Right cardiac atrium (tissue), 5 donors: ENCODE measurements at regions not wholly inside any gene's neighbourhood (a gene's known extent, or its start where the extent isn't known, plus 50 kb on each side); places are given as distances from the start of the nearest gene placed in this dataset.
A peak's percentile ranks its signal among the peaks of the same experiment; 100 is the strongest.
"Not testable (repeated sequence)": the region's sequence is repeated elsewhere in the genome, so short reads cannot be mapped to it uniquely, and the experiment has no call there.

Experiments
- ATAC-seq, 2 donors: fragments of 200-7000 bp; cut with Tn5 transposase; one replicate each; pipeline versions ENCODE4 v1.8.0 to v1.9.1; 2020; ENCODE audit warnings: moderate library complexity in 2 of 2, mild to moderate bottlenecking in 1 of 2
- DNase-seq, 3 donors: peaks; one replicate each; pipeline ENCODE4 v3.0.0-alpha.2; 2020
- H3K27ac ChIP-seq: one replicate; pipeline ENCODE4 v1.5.1; 2013; ENCODE audit warnings: mild to moderate bottlenecking, low read length, control low read depth, moderate library complexity
- H3K27me3 ChIP-seq: one replicate; pipeline ENCODE4 v1.6.1; 2013; ENCODE audit not compliant: control insufficient read depth, insufficient read depth
- H3K4me1 ChIP-seq: one replicate; pipeline ENCODE4 v1.6.1; 2013; ENCODE audit warnings: low read length; ENCODE audit not compliant: control insufficient read depth, insufficient read depth
- H3K4me3 ChIP-seq: one replicate; pipeline ENCODE4 v1.5.1; 2013; ENCODE audit warnings: low read length, control low read depth
- H3K9me3 ChIP-seq: one replicate; pipeline ENCODE4 v1.6.1; 2013; ENCODE audit warnings: low read length; ENCODE audit not compliant: control insufficient read depth
- WGBS: extraction: QIAGEN DNeasy Blood & Tissue Kit; methylation state at CpG from one replicate; pipeline ENCODE4 v1.1.7; 2013; 5-methylcytosine and 5-hydroxymethylcytosine counted together
- intact Hi-C, 4 donors: fragments of 100-400 bp; cut with DNase I; formaldehyde crosslinking; loops; one replicate each; pipeline versions ENCODE4 v1.11.0 to v1.14.0; 2022 to 2023
- donor health status: healthy with polysubstance abuse.
- donor health status: DM: no; HTN: yes; CAD: no.
- donor health status: DM: no; HTN: no; CAD: no.
- donor health status: DM: no; HTN: yes; CAD: no; lungs with severe emphysema.
- donor health status: DM: yes; HTN: yes; CAD: no.

GRCh38 chr7:55673525-55673924, 101.2 kb upstream of the VOPP1 start:
- ATAC-seq, DNase-seq, H3K9me3 ChIP-seq, H3K4me1 ChIP-seq, H3K27me3 ChIP-seq, intact Hi-C loops, H3K27ac ChIP-seq, H3K4me3 ChIP-seq: not testable (repeated sequence)

- H3K27ac ChIP-seq, intact Hi-C loops, H3K4me3 ChIP-seq, H3K9me3 ChIP-seq, H3K27me3 ChIP-seq, ATAC-seq, H3K4me1 ChIP-seq, DNase-seq: not testable (repeated sequence)
- no CpG with 5 or more reads among the region's 1 CpG for WGBS
Measured at GRCh38 chr7:55672084-55672483, 99.8 kb upstream of the VOPP1 start.

- H3K4me3 ChIP-seq, result no peak overlapping the region
- no peaks in the 10 kb centered on the region for H3K4me1 ChIP-seq
- DNase-seq, result no peak
- no peak overlapping the region for H3K27ac ChIP-seq
- intact Hi-C loops, result no loop called here
- H3K9me3 ChIP-seq, result no peaks in the 10 kb centered on the region
- H3K27me3 ChIP-seq, result no peaks in the 10 kb centered on the region
- no peak for ATAC-seq
- 40% methylated on average over 4 of the region's 4 CpGs for WGBS
Measured at GRCh38 chr7:55657654-55658053, 85.4 kb upstream of the VOPP1 start.

GRCh38 chr7:55651057-55651456, 78.8 kb upstream of the VOPP1 start:
- Histone ChIP-seq H3K27me3 (no peaks in the 10 kb centered on the region), H3K9me3 (no peaks in the 10 kb centered on the region), H3K4me3 (no peak overlapping the region), H3K27ac (no peak overlapping the region), H3K4me1 (no peaks in the 10 kb centered on the region)
- intact Hi-C loops, result no loop called here
- DNase-seq (no peak), ATAC-seq (no peak)
- 69% methylated on average over 2 of the region's 2 CpGs for WGBS

- intact Hi-C loops, result loop anchor here in 1 of 4 donors (10.0 kb wide), 1 partner anchor 426 kb away; no protein-coding TSS in a partner anchor
- H3K27ac ChIP-seq, result no peak overlapping the region
- DNase-seq, result no peak
- ATAC-seq, result no peak
- H3K27me3 ChIP-seq, result no peaks in the 10 kb centered on the region
- no peaks in the 10 kb centered on the region for H3K4me1 ChIP-seq
- no peak overlapping the region for H3K4me3 ChIP-seq
- H3K9me3 ChIP-seq, result no peaks in the 10 kb centered on the region
- WGBS, result 96% methylated on average over 4 of the region's 4 CpGs
Measured at GRCh38 chr7:55649238-55649637, 76.9 kb upstream of the VOPP1 start.

- no peaks in the 10 kb centered on the region for H3K27me3 ChIP-seq
- no peak for ATAC-seq
- 62% methylated on average over 3 of the region's 3 CpGs for WGBS
- no peak overlapping the region for H3K27ac ChIP-seq
- H3K9me3 ChIP-seq, result no peaks in the 10 kb centered on the region
- intact Hi-C loops, result loop anchor here in 1 of 4 donors (10.0 kb wide), 1 partner anchor 430 kb away; no protein-coding TSS in a partner anchor
- no peak overlapping the region for H3K4me3 ChIP-seq
- no peak for DNase-seq
- H3K4me1 ChIP-seq, result no peaks in the 10 kb centered on the region
Measured at GRCh38 chr7:55644567-55644966, 72.3 kb upstream of the VOPP1 start.

- DNase-seq, result no peak
- no peak for ATAC-seq
- Histone ChIP-seq H3K27ac (no peak overlapping the region), H3K4me1 (no peaks in the 10 kb centered on the region), H3K4me3 (no peak overlapping the region), H3K9me3 (no peaks in the 10 kb centered on the region), H3K27me3 (no peaks in the 10 kb centered on the region)
- intact Hi-C loops, result loop anchor here in 1 of 4 donors (10.0 kb wide), 1 partner anchor 433 kb away; no protein-coding TSS in a partner anchor
Measured at GRCh38 chr7:55642266-55642665, 70.0 kb upstream of the VOPP1 start.

GRCh38 chr7:55641811-55642210, 69.5 kb upstream of the VOPP1 start:
- Histone ChIP-seq H3K4me3 (no peak overlapping the region), H3K9me3 (no peaks in the 10 kb centered on the region), H3K27me3 (no peaks in the 10 kb centered on the region), H3K4me1 (no peaks in the 10 kb centered on the region), H3K27ac (no peak overlapping the region)
- intact Hi-C loops, result loop anchor here in 1 of 4 donors (10.0 kb wide), 1 partner anchor 433 kb away; no protein-coding TSS in a partner anchor
- ATAC-seq (no peak), DNase-seq (no peak)

- ATAC-seq (peak; percentile 93 to 94), DNase-seq (no peak)
- no peaks in the 10 kb centered on the region for H3K9me3 ChIP-seq
- H3K27ac ChIP-seq, result no peak overlapping the region
- H3K4me1 ChIP-seq, result no peaks in the 10 kb centered on the region
- H3K27me3 ChIP-seq, result no peaks in the 10 kb centered on the region
- WGBS, result 0% methylated on average over 1 of the region's 1 CpG
- H3K4me3 ChIP-seq, result no peak overlapping the region
- intact Hi-C loops, result loop anchor here in 1 of 4 donors (10.0 kb wide), 1 partner anchor 434 kb away; no protein-coding TSS in a partner anchor
Measured at GRCh38 chr7:55641273-55641691, 69.0 kb upstream of the VOPP1 start.

GRCh38 chr7:55639640-55640039, 67.3 kb upstream of the VOPP1 start:
- intact Hi-C loops, result loop anchor here in 1 of 4 donors (10.0 kb wide), 1 partner anchor 435 kb away; no protein-coding TSS in a partner anchor
- no peak for DNase-seq
- no peaks in the 10 kb centered on the region for H3K9me3 ChIP-seq
- 85% methylated on average over 1 of the region's 1 CpG for WGBS
- no peaks in the 10 kb centered on the region for H3K4me1 ChIP-seq
- no peak for ATAC-seq
- no peak overlapping the region for H3K27ac ChIP-seq
- no peak overlapping the region for H3K4me3 ChIP-seq
- H3K27me3 ChIP-seq, result no peaks in the 10 kb centered on the region

GRCh38 chr7:55629051-55629677, 56.9 kb upstream of the VOPP1 start:
- 41% methylated on average over 2 of the region's 2 CpGs for WGBS
- no peaks in the 10 kb centered on the region for H3K27me3 ChIP-seq
- no peaks in the 10 kb centered on the region for H3K4me1 ChIP-seq
- no peaks in the 10 kb centered on the region for H3K9me3 ChIP-seq
- no peak for DNase-seq
- no peak overlapping the region for H3K27ac ChIP-seq
- no peak for ATAC-seq
- H3K4me3 ChIP-seq, result no peak overlapping the region
- intact Hi-C loops, result no loop called here

- intact Hi-C loops, result no loop called here
- DNase-seq (no peak), ATAC-seq (no peak)
- H3K27me3 ChIP-seq, result no peaks in the 10 kb centered on the region
- H3K27ac ChIP-seq, result no peak overlapping the region
- no peaks in the 10 kb centered on the region for H3K9me3 ChIP-seq
- WGBS, result 78% methylated on average over 3 of the region's 3 CpGs
- no peaks in the 10 kb centered on the region for H3K4me1 ChIP-seq
- no peak overlapping the region for H3K4me3 ChIP-seq
Measured at GRCh38 chr7:55624813-55625212, 52.5 kb upstream of the VOPP1 start.
